ENCODE measurements at regions not wholly inside any gene's neighbourhood (a gene's known extent, or its start where the extent isn't known, plus 50 kb on each side); places are given as distances from the start of the nearest gene placed in this dataset.

- Histone ChIP-seq H3K4me3 (ENCODE audit: low read depth, low read length) (no peak overlapping the region), H3K36me3 (no peaks in the 10 kb centered on the region), H3K27ac (no peak overlapping the region), H3K27me3 (ENCODE audit: insufficient read depth, low read depth, severe bottlenecking) (no peaks in the 10 kb centered on the region), H3K9me3 (ENCODE audit: severe bottlenecking) (no peaks in the 10 kb centered on the region)
- TF ChIP-seq CTCF (IDR thresholded peaks at IDR 0.05; ENCODE audit: low read depth, low read length): no peak
- no peak for DNase-seq
Measured at GRCh38 chr15:37701230-37701629, 233.2 kb upstream of the TMCO5A start.

- TF ChIP-seq CTCF (IDR thresholded peaks at IDR 0.05; ENCODE audit: low read depth, low read length): no peak
Measured at GRCh38 chr15:37709669-37710068, 224.8 kb upstream of the TMCO5A start.

GRCh38 chr15:37715101-37715500 is 219.3 kb upstream of the TMCO5A start:
- H3K36me3 ChIP-seq: no peaks in the 10 kb centered on the region
- no peak for DNase-seq
- TF ChIP-seq CTCF (IDR thresholded peaks at IDR 0.05; ENCODE audit: low read depth, low read length): no peak

More at GRCh38 chr15:37709669-37710068, 224.8 kb upstream of the TMCO5A start:
- Histone ChIP-seq H3K27ac (no peak overlapping the region), H3K36me3 (no peaks in the 10 kb centered on the region), H3K9me3 (ENCODE audit: severe bottlenecking) (no peaks in the 10 kb centered on the region), H3K27me3 (ENCODE audit: insufficient read depth, low read depth, severe bottlenecking) (no peaks in the 10 kb centered on the region), H3K4me3 (ENCODE audit: low read depth, low read length) (no peak overlapping the region)
- DNase-seq: no peak

GRCh38 chr15:37720267-37720666 is 214.2 kb upstream of the TMCO5A start:
- H3K4me3 ChIP-seq (ENCODE audit: low read depth, low read length): no peak overlapping the region
- H3K27me3 ChIP-seq (ENCODE audit: insufficient read depth, low read depth, severe bottlenecking): no peaks in the 10 kb centered on the region
- no peaks in the 10 kb centered on the region for H3K36me3 ChIP-seq
- no peaks in the 10 kb centered on the region for H3K9me3 ChIP-seq (ENCODE audit: severe bottlenecking)
- no peak for DNase-seq
- no peak overlapping the region for H3K27ac ChIP-seq
- TF ChIP-seq CTCF (IDR thresholded peaks at IDR 0.05; ENCODE audit: low read depth, low read length): no peak

More at GRCh38 chr15:37715101-37715500, 219.3 kb upstream of the TMCO5A start:
- no peaks in the 10 kb centered on the region for H3K27me3 ChIP-seq (ENCODE audit: insufficient read depth, low read depth, severe bottlenecking)
- H3K9me3 ChIP-seq (ENCODE audit: severe bottlenecking): no peaks in the 10 kb centered on the region
- H3K27ac ChIP-seq: no peak overlapping the region
- H3K4me3 ChIP-seq (ENCODE audit: low read depth, low read length): no peak overlapping the region

GRCh38 chr15:37731146-37731746 is 203.2 kb upstream of the TMCO5A start:
- DNase-seq: no peak
- no peaks in the 10 kb centered on the region for H3K27me3 ChIP-seq (ENCODE audit: insufficient read depth, low read depth, severe bottlenecking)
- H3K4me3 ChIP-seq (ENCODE audit: low read depth, low read length): no peak overlapping the region
- H3K36me3 ChIP-seq: no peaks in the 10 kb centered on the region
- no peaks in the 10 kb centered on the region for H3K9me3 ChIP-seq (ENCODE audit: severe bottlenecking)
- H3K27ac ChIP-seq: no peak overlapping the region
- no peak for TF ChIP-seq CTCF (IDR thresholded peaks at IDR 0.05; ENCODE audit: low read depth, low read length)

GRCh38 chr15:37733628-37734027 is 200.8 kb upstream of the TMCO5A start:
- DNase-seq: no peak
- H3K4me3 ChIP-seq (ENCODE audit: low read depth, low read length): no peak overlapping the region
- H3K36me3 ChIP-seq: no peaks in the 10 kb centered on the region
- no peaks in the 10 kb centered on the region for H3K27me3 ChIP-seq (ENCODE audit: insufficient read depth, low read depth, severe bottlenecking)
- no peak for TF ChIP-seq CTCF (IDR thresholded peaks at IDR 0.05; ENCODE audit: low read depth, low read length)
- H3K27ac ChIP-seq: no peak overlapping the region
- no peaks in the 10 kb centered on the region for H3K9me3 ChIP-seq (ENCODE audit: severe bottlenecking)
